ENCODE measurements at regions not wholly inside any gene's neighbourhood (a gene's known extent, or its start where the extent isn't known, plus 50 kb on each side); places are given as distances from the start of the nearest gene placed in this dataset.

DNA sequence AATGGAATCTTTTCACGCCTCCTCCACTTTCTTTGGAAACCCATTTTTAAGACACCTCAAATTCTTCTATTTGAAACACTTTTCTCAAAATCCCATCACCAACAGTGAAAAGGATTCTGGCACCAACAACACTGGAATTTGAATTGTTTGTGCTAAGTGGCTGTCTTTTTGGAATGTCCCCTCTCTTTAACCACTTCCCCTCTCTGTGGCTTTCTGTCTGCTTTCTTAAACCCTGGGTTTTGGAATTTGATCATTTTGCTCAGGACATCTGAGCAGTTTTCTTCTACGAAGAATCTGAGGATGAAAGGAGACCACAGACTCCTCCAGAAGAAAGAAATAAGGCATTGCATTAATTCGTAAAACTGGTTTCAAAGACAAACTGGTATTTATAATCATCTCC is 89.0 kb downstream of the MXRA5 start:
- FAIRE-seq, result no peak
- DNase-seq (ENCODE audit: extremely low spot score, insufficient read length, low read depth), result no peak

DNA sequence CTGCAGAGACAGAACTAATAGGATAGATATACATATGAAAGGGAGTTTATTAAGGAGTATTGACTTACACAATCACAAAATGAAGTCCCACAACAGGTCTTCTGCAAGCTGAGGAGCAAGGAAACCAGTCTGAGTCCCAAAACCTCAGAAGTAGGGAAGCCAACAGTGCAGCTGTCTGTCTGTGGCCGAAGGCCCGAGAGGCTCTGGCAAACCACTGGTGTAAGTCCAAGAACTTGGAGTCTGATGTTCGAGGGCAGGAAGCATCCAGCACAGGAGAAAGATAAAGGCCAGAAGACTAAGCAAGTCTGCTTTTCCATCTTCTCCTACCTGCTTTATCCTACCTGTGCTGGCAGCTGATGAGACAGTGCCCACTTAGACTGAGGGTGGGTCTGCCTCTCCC is 89.6 kb downstream of the MXRA5 start:
- FAIRE-seq (no peak), DNase-seq (ENCODE audit: extremely low spot score, insufficient read length, low read depth) (no peak)

DNA sequence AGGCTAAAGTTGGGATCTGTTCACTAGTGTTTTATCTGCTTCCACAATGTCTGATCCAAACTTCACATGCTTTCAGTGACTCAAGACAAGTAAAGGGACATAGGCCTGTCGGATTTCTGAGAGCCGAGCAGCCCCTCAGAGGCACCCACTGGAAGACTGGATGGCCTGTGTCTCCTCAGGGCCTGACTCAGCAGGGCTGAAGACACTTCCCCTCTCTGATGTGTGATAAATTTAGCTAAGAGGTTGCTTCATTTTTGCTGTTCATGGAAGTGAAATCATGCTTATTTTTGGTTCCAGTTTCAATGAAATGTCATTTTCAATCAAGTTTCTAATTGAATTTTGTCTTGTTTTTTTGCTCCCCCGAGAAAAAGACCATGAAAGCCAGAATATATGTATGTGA is 93.7 kb downstream of the MXRA5 start:
- FAIRE-seq (no peak), DNase-seq (ENCODE audit: extremely low spot score, insufficient read length, low read depth) (no peak)

DNA sequence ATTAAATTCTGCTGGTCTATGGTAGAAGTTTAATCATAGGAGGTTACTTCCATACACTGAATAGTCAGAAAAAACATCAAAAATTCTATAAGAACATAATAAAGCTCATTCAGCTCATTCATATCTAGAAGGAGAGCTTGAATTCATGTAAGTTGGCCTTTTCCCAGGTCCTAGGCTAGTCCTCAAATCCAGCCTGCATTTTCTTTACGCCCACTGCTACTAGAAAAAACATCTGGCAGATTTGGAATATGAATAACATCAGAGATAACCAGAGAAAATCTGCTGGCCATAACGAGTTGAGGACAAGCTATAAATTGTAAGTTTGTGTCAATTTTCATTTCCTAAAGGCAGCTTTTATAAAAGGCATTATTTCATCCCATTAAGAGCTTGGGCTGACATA is 95.5 kb downstream of the MXRA5 start:
- DNase-seq (ENCODE audit: extremely low spot score, insufficient read length, low read depth) (no peak), FAIRE-seq (no peak)

DNA sequence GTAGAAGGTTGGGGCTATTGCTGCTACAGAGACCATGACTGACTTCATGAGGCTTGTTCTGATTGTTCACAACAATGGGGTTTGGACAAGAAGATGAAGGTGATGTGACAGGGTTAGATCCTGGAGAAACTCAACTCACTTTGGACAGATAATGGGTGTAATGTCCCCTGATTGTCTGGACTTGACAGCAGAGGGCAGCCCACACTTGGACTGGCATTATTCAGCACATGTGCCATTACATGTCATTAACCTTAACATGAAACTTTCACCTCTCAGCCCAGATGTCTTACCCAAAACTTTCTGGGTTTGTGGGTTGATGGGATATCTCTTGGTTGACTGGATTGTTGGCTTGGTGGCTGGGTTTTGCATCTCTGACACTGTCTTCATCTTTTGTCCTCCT is 101.5 kb downstream of the MXRA5 start:
- FAIRE-seq (no peak), DNase-seq (ENCODE audit: extremely low spot score, insufficient read length, low read depth) (no peak)

DNA sequence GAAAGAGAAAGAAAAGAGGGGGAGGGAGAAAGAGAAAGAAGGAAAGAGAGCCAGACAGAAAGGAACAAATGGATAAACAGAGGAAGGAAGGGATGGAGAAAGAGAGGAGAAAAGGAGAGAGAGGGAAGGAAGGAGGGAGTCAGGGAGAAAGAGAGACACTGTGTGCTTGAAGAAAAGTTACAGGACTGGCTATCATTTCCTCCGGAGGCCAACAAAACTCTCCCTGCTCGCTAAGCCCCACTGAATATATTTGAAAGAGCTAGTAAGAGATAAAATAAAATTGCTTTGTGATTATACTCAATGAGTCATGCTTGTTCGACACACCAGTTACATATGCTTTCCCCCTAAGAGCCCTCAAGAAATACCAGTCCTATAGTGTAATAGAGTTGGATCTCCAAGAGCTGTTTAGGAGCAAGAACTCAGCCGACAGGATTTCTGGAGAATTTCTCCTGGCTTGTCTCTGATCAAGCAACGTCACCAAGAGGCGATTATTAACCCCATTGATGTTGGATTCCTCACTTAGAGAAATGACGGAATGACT is 102.2 kb downstream of the MXRA5 start:
- no peak for DNase-seq (ENCODE audit: extremely low spot score, insufficient read length, low read depth)
- FAIRE-seq, result no peak

DNA sequence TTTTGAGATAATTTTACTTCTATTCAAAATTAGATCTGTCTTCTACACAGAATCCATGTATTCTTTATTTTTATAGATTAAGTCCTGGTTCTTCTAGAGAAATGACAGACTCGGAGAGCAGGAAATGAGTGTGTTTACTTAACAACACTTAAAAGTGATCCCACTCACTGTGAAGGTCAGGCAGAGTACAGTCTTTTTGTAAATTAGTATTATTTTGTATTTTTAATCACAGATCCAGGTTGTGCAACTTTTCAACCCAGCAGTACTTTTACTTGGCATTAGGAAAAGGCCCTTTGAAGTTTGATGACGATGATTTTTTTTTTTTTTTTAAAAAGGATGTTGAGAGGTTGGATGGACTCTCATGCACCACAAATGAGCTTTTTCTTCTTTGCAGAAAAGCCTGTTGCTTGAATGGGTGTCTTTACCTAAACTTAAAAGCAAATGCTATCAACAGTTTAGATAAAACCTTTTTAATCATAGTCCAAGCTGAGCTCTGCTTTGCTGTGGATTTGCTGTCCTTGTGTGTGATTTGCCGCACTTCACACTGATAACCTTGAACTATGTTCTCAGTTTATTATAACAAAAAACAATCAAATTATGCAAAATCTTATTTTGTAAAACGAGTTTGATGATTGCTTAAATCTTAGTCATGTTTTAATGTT is 114.1 kb downstream of the MXRA5 start:
- no peak for FAIRE-seq

DNA sequence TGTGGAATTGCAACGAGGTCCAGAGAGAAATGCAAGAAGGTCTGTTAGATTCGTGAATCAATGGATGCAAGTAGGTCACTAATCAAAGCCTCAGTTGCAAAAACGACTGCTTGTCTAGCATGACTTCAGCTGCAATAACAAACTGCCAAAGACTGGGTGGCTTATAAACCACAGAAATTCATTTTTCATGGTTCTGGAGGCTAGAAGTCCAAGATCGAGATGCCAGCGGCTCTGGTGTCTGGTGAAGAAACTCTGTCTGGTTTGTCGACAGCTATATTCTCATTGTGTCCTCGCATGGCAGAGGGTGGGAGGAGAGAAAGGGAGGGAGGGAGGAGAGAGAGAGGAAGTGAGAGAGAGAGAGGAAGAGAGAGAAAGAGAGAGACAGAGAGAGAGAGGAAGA is 114.7 kb downstream of the MXRA5 start:
- DNase-seq (ENCODE audit: extremely low spot score, insufficient read length, low read depth) (no peak), FAIRE-seq (no peak)

More for the DNA sequence above, 114.1 kb downstream of the MXRA5 start:
- no peak for DNase-seq (ENCODE audit: extremely low spot score, insufficient read length, low read depth)

DNA sequence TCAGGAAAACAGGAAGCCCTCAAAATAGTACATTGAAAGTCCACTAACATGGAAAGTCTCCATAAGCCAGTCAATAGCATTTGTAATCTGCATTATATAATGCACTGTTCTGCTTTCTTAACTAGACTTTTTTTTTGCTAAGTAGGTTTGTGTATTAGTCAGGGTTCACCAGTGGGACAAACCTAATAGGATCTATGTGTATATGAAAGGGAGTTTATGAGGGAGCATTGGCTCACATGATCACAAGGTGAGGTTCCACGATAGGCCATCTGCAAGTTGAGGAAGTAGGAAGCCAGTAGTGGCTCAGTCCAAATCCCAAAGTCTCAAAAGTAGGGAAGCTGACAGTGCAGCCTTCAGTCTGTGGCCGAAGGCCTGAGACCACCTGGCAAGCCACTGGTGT is 116.0 kb downstream of the MXRA5 start:
- FAIRE-seq (no peak), DNase-seq (ENCODE audit: extremely low spot score, insufficient read length, low read depth) (no peak)

DNA sequence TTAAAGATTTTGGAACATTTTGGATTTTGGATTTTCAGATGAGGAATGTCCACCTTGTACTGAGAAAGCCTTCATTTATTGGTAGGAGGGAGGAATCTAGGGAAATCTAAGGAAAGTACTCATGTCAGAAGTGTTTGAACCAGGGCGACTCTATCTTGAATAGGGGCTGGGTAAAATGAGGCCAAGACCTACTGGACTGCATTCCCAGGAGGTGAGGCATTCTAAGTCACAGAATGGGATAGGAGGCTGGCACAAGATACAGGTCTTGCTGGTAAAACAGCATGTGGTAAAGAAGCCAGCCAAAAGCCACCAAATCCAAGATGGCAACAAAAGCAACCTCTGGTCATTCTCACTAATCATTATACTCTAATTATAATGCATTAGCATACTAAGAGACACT is 118.9 kb downstream of the MXRA5 start:
- FAIRE-seq (no peak), DNase-seq (ENCODE audit: extremely low spot score, insufficient read length, low read depth) (no peak)

DNA sequence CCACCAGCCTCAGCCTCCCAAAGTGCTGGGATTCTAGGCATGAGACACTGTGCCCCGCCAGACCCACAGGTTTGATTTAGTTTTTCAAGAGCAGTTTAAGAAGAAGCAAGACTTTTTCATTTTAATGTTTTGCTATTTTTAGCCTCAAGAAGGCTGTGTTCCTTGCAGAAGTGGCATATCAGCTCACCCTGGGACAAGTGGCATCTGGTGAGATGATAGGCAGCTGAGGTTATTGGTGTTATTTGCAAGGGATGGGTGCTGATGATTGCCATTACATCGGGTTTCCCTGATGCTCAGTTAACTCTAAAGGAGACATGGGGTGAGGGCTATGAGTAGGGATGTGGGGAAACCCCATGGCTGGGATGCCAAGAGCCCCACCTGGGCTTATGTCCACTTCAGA is 120.4 kb downstream of the MXRA5 start:
- DNase-seq (ENCODE audit: extremely low spot score, insufficient read length, low read depth) (no peak), FAIRE-seq (no peak)

DNA sequence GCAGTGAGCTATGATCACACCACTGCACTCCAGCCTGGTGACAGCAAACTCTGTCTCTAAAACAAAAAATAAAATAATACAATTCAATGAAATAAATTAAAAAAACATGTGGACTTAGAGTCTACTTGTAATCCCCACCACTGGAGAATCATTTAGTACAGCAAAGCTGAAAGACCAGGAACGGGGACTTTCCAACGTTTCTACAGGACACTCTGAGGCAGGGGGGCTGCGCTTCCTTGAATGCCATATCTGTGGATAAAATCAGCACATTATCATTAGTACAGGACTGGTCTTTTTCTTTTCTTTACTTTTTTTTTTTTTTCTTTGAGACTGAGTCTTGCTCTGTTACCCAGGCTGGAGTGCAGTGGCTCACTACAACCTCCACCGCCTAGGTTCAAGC is 124.8 kb downstream of the MXRA5 start:
- FAIRE-seq, result no peak
- DNase-seq (ENCODE audit: extremely low spot score, insufficient read length, low read depth), result no peak

DNA sequence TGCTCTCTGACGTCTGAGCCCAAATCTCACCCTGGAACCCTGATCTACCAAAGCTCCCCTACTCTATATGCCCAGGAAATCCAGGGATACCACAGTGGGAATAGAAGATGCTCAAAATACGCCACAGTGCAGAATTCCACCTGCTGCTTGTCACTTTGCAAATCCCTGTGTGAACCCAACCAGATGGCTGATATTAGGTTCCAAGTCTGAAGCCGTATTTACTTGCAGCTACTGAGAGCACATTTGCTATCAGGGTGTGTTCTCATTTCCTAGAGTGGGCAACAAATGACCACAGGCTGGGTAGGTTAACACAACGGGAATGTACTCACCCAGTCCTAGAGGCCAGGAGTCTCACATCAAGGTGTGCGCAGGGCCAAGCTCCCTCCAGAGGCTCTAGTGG is 126.8 kb downstream of the MXRA5 start:
- DNase-seq (ENCODE audit: extremely low spot score, insufficient read length, low read depth) (no peak), FAIRE-seq (no peak)

DNA sequence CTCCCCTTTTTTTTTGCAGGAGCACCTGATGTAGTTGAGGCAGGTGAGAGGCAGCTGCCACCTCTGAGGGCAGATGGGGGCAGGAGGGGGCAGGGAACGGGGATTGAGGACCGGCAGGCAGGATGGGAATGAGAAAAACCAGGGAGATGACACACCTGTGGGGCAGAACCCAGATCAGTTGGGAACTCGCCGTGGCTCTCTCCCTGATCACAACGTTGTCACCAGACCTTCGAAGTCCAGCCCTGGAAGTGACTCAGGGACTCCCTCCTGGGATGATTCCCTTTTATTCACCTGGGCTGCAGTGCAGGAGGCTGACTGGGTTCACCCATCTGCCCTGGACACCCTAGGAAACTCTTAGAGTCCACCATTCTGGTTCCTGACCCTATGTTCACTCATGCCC is 127.2 kb downstream of the MXRA5 start:
- FAIRE-seq, result no peak
- no peak for DNase-seq (ENCODE audit: extremely low spot score, insufficient read length, low read depth)

DNA sequence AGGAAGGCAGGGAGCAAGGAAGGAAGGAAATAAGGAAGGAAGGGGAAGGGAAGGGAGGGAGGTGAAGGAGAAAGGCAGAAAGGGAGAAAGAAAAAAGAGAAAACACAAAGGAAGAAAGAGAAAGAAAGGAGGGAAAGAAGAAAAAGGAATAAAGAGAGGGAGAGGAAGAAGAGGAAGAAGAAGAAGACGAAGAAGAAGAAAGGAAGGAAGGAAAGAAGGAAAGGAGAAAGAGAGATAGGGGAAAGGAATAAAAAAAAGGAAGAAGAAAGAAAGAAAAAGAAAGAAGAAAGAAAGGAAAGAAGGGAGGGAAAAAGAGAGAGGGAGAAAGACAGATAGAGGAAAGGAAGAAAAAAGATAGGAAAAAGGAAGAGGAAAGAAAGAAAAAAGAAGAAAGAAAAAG is 128.0 kb downstream of the MXRA5 start:
- FAIRE-seq (no peak), DNase-seq (ENCODE audit: extremely low spot score, insufficient read length, low read depth) (no peak)

DNA sequence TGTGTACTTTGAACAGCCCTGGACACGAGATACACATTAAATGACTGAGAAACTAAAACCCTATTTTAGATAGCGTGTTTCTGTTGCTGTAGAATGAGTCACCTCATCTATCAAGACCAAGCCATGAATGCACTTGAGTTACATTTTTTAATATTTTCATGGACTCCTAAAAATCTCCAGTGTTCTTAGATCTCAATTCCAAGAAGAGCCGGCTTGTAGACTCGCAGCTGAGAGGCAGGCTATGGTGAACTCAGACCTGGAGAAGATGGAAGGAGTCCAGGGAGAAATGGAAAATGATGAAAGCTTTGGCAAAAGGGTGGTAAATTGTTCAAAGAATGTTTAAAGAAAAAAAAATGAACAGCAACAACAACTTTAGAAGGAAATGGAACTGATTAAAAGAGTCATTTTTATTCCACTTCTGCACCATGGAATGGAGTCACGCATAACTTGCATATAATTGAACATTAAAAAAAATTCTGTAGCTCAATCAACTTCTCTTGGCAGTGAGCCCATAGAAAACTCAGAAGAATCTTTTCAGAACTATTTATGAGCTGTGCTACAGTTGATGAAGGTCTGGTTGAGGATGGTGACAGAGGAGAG is 129.8 kb downstream of the MXRA5 start:
- FAIRE-seq, result no peak

DNA sequence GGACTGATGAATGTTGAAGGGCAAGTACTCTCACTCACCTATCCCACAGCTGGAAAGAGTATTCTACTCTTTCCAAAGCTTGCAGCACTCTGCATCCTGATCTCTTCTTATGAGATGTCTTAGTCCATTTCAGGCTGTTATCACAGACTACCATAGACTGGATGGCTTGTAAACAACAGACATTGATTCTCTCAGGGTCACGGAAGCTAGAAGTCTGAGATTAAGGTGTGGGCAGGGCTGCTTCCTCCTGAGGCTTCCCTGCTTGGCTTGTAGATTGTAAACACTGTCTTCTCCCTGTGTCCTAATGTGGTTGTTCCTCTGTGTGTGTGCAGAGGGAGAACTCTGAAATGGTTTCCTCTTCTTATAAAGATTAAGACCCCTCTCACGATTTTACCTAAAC is 131.2 kb downstream of the MXRA5 start:
- no peak for FAIRE-seq
- no peak for DNase-seq (ENCODE audit: extremely low spot score, insufficient read length, low read depth)

More for the DNA sequence above, 129.8 kb downstream of the MXRA5 start:
- DNase-seq (ENCODE audit: extremely low spot score, insufficient read length, low read depth), result no peak

DNA sequence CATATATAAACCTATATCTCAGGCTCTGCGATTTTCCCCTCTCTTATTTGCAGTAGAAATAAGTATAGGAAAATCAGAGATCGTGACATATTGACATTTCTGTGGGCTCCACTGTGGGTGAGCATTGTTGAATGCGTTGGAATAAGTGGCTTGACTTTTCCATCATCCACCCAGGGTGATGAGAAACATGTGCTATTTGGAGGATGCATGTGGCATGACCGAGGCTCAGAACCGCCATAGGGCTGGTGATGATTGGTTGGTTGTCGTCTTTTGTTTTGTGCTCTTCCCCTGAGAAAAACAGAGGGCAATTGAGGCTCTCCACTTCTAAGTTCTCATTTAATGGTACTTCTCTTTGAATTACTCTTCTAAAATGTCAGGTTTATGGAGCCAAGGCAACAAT is 140.1 kb downstream of the MXRA5 start:
- no peak for FAIRE-seq

DNA sequence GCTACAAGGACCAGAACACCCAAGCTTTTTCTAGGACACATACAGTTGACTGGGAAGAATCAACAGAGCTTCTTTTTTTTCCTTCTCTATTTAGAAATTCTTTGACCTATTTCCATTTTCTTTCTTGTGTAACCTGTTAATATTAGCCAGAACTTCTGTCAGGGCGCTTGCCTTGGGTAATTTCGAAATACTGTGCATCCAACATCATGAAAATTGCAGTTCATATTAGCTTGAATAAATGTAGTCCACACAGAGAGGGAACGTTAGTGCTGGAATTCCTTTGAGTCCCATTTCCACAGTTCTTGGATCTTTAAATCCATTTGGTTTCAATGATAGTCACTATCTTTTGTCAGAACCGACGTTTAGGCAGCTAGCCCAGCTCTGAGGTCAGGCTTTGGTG is 141.8 kb downstream of the MXRA5 start:
- FAIRE-seq, result no peak

More for the DNA sequence above, 140.1 kb downstream of the MXRA5 start:
- DNase-seq (ENCODE audit: extremely low spot score, insufficient read length, low read depth), result no peak

DNA sequence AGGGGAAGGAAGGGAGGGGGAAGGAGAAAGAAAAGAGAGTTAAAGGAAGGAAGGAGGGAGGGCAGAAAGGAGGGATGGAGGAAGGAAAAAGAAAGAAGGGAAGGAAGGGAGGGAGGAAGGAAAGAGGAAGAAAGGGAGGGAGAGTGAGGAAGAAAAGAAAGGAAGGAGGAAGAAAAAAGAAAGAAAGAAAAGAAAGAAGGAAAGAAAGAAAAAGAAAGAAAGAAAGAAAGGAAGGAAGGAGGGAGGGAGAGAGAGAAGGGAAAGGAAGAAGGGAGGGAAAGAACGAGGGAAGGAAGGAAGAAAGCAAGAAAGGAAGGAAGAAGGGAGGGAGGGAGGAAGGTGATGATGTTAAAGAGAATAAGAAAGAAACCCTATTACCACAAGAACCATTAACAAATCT is 150.6 kb downstream of the MXRA5 start:
- no peak for FAIRE-seq
- no peak for DNase-seq (ENCODE audit: extremely low spot score, insufficient read length, low read depth)

More for the DNA sequence above, 141.8 kb downstream of the MXRA5 start:
- no peak for DNase-seq (ENCODE audit: extremely low spot score, insufficient read length, low read depth)

DNA sequence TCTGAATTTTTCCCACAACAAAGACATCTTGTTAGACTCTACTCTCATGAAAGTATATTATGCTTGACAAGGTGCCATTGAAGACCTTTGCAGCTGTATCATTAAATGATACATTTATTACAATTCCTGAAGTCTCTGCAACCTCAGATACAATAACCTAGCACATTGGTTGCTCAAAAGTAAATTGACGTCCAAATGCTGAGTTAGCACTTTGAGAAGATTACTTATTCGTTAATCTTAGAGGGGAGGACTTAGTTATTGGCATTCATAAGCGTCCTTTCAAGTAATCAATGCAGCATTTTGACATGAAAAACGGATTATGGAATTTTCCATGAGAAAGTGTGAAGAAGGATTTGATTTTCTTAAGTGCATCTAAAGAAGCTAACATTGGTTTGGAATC is 151.6 kb downstream of the ARSF start:
- FAIRE-seq, result no peak
- no peak for DNase-seq (ENCODE audit: extremely low spot score, insufficient read length, low read depth)

DNA sequence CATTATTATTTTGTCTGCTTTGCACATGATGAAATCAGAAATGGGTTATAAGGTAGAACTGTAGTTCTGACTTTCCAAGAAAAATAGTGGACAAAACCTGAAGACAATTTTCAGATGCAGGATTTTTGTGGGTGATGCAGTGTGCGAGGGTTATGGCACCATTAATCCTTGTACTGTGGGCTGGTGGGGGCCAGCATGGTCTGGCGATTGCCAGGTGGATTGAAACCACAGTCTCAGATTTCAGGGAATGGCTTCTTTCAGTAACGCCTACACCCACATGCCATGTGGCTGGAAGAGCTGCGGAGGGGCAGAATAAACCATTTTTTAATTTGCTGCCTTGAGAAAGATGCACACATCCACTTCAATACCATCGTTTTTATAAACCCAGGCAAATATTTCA is 150.5 kb downstream of the ARSF start:
- FAIRE-seq (no peak), DNase-seq (ENCODE audit: extremely low spot score, insufficient read length, low read depth) (no peak)

All from GM18507 (cell line).